Esophagus squamous epithelium (tissue), 4 donors: ENCODE measurements at regions not wholly inside any gene's neighbourhood (a gene's known extent, or its start where the extent isn't known, plus 50 kb on each side); places are given as distances from the start of the nearest gene placed in this dataset.

ENCODE experiments used
- CTCF ChIP-seq, 6 experiments: fragments of 450-650 bp in 4 of 6; fragments of 200-600 bp in 2 of 6; sonication (generic) in 2 of 6; IDR thresholded peaks; one replicate each; pipeline ENCODE4 v1.5.1; 2016 to 2019; ENCODE audit warnings: antibody characterized with exemption in 6 of 6, mild to moderate bottlenecking in 4 of 6, moderate library complexity in 4 of 6
- POLR2A ChIP-seq, 4 donors: fragments of 450-650 bp; IDR thresholded peaks; one replicate each; pipeline ENCODE4 v1.6.1; 2017; ENCODE audit warnings: antibody characterized with exemption in 4 of 4, mild to moderate bottlenecking in 4 of 4, moderate library complexity in 3 of 4

GRCh38 chr16:31703526-31704128 is 170.0 kb upstream of the ZNF267 start:
- TF ChIP-seq CTCF (IDR thresholded peaks at IDR 0.05) (no peak), POLR2A (IDR thresholded peaks at IDR 0.05) (no peak)
